ENCODE measurements at regions not wholly inside any gene's neighbourhood (a gene's known extent, or its start where the extent isn't known, plus 50 kb on each side); places are given as distances from the start of the nearest gene placed in this dataset.

DNA sequence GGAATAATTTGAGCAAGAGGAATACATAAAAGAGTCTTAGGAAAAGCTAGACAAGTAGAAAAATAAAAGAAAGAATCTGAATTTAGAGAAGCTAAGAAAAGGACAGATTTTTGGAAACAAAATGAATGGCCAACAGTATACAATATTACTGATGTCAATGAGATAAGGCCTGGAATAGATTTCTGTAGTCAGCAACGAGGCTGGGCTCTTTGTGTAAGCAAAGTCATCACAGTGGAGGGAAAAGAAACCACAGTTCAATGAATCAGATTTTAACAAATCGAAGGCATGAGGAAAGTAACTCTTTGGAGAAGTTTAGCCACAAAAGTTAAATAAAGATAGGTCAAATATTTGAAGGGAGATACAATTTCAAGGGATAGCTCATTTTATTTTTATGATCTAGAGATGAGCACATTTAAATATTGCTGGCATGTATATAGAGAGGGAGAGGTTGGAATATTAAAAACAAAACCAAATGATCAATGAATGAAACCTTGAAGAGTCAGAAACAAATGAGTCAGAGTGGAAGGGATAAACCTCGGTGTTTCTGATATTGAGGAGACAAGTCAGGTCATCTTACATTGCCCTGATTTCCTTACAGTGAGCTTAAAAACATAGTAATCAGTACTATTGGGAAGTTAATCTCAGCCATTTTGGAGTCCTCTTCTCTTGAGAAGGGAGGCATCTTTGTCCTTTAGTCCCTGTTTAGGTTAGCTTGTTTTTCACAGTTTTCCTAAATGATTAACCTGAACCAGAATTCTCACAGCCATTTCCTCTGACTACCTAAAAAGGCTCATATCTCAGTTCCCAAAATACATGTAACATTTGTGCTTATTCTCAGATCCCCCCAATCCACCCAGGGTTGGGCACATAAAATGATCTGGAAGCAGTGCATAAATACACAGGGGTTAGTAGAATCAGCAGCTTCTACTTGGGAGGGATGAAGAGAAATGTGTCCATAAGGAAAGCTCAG, 620.0 kb upstream of the B3GALT2 start:
- no peak for DNase-seq

GRCh38 chr1:193799948-193800690, 613.7 kb upstream of the B3GALT2 start:
- no peak for DNase-seq

GRCh38 chr1:193799371-193799770, 613.0 kb upstream of the B3GALT2 start:
- DNase-seq, result no peak

DNA sequence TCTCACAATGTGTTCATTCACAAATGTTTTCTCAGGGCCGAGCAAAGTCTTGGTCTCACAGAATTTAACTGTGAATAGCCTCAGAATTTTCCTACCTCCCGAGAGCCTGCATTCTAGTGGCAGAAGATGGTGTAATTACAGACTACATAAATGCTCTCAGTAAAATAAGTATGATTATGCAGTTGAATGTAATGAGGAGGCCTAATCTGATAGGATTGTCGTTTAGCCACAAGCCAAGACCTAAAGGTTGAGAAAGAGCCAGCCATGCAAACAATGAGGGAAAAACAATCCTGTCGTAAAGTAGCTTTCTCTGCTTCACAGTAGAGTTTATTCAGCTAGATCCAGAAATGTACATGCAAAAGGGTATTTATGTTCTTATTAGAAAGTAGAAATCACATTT, 607.8 kb upstream of the B3GALT2 start:
- no peak for DNase-seq

DNA sequence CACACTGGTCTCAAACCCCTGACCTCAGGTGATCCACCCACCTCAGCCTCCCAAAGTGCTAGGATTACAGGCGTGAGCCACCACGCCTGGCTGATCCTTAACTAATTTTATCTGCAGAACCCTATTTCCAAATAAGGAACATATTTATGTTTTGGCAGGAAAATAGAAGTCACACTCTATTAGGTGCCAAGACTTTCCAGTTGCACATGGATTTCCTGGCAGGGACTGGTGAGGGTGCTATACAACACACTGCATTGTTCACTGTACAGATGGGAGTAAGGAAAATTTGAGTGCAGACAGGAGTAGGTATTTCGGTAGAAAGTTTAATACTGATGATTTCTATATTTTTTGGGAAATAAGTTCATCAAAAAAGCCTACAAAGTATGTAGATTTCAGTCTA, 605.3 kb upstream of the B3GALT2 start:
- DNase-seq, result no peak

- DNase-seq, result no peak
Measured at GRCh38 chr1:193787061-193787460, 600.6 kb upstream of the B3GALT2 start.

- no peak for DNase-seq
Measured at GRCh38 chr1:193785850-193786420, 599.5 kb upstream of the B3GALT2 start.

DNA sequence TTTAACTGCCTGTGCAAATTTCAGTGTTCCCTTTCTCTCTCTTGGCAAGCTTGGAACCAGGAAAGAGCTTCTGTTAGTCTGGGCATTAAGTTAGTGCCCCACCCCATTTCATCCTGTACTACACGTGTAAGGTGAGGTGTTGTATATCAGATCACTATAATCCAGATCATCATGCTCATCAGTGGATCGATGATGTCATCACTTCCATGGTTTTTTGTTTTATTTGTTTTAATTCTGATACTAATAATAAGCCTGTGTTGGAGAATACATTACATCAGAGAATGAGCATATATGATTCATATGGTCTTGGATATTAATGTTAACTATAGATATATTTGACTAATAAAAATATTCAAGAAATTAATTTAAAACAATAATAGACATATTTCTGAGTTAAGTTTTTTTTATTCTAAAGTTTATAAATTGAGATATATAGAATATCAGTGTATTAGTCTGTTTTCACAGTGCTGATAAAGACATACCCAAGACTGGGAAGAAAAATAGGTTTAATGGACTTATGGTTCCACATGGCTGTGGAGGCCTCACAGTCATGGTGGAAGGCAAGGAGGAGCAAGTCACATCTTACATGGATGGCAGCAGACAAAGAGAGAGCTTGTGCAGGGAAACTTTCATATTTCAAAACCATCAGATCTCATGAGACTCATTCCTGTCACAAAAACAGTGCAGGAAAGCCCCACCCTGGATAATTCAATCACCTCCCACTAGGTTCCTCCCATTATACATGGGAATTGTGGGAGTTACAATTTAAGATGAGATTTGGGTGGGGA, 588.3 kb upstream of the B3GALT2 start:
- no peak for DNase-seq

DNA sequence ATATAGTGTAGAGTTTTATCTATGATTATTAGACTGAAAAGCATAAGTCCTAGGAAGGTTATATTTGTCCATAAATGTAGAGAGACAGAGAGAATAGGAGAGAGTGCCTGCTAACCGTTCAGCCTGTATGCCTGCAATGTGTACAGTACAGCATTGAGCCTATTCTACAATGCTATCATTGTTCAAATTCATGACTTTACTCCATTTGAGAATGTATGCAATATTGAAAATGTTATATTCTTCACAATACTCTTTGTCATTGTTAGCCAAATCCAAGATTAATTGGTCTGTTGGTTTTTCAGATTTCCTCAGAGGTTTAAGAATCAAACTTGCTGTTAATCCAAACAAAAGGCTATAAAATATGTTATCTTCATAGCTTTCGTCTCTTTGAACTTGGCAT, 585.2 kb upstream of the B3GALT2 start:
- DNase-seq, result no peak

GRCh38 chr1:193769651-193770050, 583.2 kb upstream of the B3GALT2 start:
- DNase-seq, result no peak

- no peak for DNase-seq
Measured at GRCh38 chr1:193767886-193768285, 581.5 kb upstream of the B3GALT2 start.

DNA sequence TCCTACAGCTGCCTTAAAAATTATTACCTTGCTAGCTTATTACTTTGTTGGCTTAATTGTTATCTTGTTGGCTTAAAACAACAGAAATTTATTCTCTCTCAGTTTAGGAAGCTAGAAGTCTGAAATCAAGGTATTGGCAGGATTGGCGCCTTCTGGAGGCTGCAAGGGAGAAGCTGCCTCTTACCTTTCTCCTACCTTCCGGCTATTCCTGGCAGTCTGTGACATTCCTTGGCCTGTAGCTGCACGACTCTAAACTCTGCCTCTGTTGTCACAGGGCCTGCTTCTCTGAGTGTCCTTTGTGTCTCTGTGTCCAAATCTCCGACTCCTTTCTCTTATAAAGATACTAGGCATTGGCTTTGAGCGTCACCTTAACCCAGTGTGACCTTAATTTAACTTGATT, 579.9 kb upstream of the B3GALT2 start:
- DNase-seq, result no peak

DNA sequence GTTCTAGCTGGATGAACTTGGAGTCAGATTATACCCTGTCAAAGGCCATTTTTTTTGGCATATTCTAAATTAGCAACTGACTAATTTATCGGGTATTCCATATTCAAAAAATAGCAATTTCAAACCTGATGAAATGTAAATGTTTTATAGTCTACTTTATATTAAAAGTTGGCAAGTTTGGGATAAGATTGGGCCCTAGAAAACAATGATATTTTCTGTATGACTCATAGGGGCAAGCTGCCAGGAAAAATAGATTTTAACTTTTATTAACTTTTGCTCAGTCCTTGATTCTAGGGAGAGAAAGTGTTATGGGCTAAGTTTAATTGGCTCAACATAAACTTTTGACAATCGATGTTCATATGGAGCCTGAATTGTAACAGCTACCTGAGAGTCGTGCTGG, 576.9 kb upstream of the B3GALT2 start:
- DNase-seq, result no peak

DNA sequence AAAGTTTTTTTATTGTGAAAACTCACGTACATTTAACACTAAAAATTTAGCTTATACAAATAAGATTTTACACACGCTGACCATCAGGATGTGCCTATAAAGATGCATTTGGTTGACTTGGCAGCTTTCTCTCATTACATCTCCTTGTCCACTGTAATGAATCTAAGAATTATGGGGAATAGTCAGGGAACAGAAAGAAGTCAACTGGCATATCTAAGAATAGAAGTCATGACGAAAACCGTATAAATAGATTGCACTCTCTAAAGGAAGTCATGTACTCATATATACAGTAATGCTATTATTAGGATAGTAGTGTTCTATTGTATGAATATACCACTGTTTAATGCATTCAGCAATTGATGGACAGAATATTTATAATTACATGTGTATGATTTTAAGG, 575.8 kb upstream of the B3GALT2 start:
- DNase-seq, result no peak

DNA sequence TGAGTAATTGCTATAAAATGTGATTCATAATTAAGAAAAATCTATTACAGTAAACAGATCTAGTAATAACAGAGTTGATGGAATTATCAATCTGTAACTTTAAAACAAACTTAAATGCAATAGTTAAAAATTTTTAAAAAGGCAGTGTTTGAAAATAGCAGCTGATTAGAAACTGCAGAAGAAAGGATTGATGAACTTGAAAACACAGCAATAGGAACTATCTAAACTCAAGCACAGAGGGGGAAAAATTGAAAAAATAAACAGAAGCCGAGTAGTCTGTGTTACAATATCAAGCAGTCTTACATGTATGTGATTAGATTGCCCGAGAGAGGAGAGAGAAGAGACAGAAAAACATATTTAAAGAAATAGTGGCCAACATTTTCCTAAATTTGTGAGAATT, 569.0 kb upstream of the B3GALT2 start:
- no peak for DNase-seq

- no peak for DNase-seq
Measured at GRCh38 chr1:193754732-193755427, 568.5 kb upstream of the B3GALT2 start.

DNA sequence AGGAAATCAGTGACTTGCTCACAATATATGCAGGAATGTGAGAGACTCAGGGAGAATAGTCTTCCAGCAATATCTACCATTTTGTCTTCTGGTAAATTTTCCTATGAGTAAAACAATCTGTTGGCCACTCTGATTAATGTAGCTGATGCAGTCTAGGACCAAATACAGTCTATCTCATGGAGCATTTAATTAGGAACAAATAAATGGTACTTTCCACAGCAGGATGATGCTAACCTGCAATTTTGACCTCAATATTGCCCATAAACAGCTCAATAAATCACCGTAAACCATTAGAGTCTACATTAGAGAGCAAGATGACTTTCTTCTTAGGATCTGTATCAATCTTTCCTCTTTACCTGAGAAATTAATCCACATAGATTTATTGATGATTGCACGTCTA, 567.7 kb upstream of the B3GALT2 start:
- DNase-seq, result no peak

- no peak for DNase-seq
Measured at GRCh38 chr1:193753038-193753756, 566.8 kb upstream of the B3GALT2 start.

GRCh38 chr1:193749868-193750267, 563.5 kb upstream of the B3GALT2 start:
- DNase-seq, result no peak

- no peak for DNase-seq
Measured at GRCh38 chr1:193747579-193747978, 561.2 kb upstream of the B3GALT2 start.

- DNase-seq, result no peak
Measured at GRCh38 chr1:193741228-193741627, 554.8 kb upstream of the B3GALT2 start.

DNA sequence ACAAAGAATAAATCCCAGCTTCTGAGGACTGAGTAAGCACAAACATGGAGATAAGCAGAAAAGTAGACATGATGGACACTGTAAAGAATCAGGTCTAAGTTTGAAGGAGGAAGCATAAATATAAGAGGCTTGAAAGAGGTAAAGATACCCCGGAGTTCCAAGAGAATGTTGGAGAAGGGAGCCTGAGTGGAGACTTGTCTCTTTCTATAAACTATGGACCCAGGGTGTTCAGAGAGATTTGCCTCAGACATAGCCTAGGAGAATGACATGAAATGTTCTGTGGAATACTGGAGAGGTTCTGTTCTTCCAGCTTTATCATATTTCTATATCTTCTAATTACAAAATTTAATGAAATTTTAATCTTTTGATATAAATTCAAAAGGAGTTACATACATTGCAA, 554.3 kb upstream of the B3GALT2 start:
- DNase-seq, result no peak
